Activated naive CD4-positive, alpha-beta T cell treated with anti-CD3 and anti-CD28 coated beads for 36 hours (primary cell): ENCODE measurements at regions not wholly inside any gene's neighbourhood (a gene's known extent, or its start where the extent isn't known, plus 50 kb on each side); places are given as distances from the start of the nearest gene placed in this dataset.
"Not testable (repeated sequence)": the region's sequence is repeated elsewhere in the genome, so short reads cannot be mapped to it uniquely, and the experiment has no call there.

Experiments
- CTCF ChIA-PET: fragments of 350-600 bp; sonication (Branson Sonifier 250); formaldehyde crosslinking; loops from one replicate; lab custom pipeline; 2021; ENCODE audit warnings: antibody characterized with exemption; lab: Charles Lee
- DNase-seq: peaks from one replicate; pipeline ENCODE4 v3.0.0-alpha.2; 2020
- H3K27ac Mint-ChIP-seq: one replicate; pipeline ENCODE4 v1.8.0; 2021; ENCODE audit warnings: mild to moderate bottlenecking, mixed read lengths
- H3K27me3 Mint-ChIP-seq: one replicate; pipeline ENCODE4 v1.8.0; 2021; ENCODE audit warnings: low read depth, mixed read lengths
- H3K36me3 Mint-ChIP-seq: one replicate; pipeline ENCODE4 v1.8.0; 2021; ENCODE audit warnings: low read depth, mixed read lengths
- H3K4me1 Mint-ChIP-seq: one replicate; pipeline ENCODE4 v1.8.0; 2021; ENCODE audit warnings: low read depth, mixed read lengths
- H3K4me3 Mint-ChIP-seq: one replicate; pipeline ENCODE4 v1.8.0; 2021; ENCODE audit warnings: mild to moderate bottlenecking, moderate library complexity, mixed read lengths
- H3K9me3 Mint-ChIP-seq: one replicate; pipeline ENCODE4 v1.8.0; 2021; ENCODE audit warnings: mixed read lengths
- intact Hi-C: fragments of 100-400 bp; cut with micrococcal nuclease; formaldehyde crosslinking; loops from one replicate; pipeline ENCODE4 v1.15.1; 2023

- no peaks in the 10 kb centered on the region for H3K27me3 Mint-ChIP-seq
- H3K9me3 Mint-ChIP-seq = no peaks in the 10 kb centered on the region
- DNase-seq = no peak
- no peak overlapping the region for H3K27ac Mint-ChIP-seq
- intact Hi-C loops = no loop called here
- CTCF ChIA-PET = no interaction called here
- no peak overlapping the region for H3K4me3 Mint-ChIP-seq
- H3K36me3 Mint-ChIP-seq = no peaks in the 10 kb centered on the region
- no peaks in the 10 kb centered on the region for H3K4me1 Mint-ChIP-seq
These were observed 801.7 kb downstream of the DIPK2A start for GRCh38 chr3:144773350-144773749.

- Mint-ChIP-seq H3K27ac (no peak overlapping the region), H3K9me3 (no peaks in the 10 kb centered on the region), H3K36me3 (no peaks in the 10 kb centered on the region), H3K4me3 (no peak overlapping the region), H3K4me1 (no peaks in the 10 kb centered on the region), H3K27me3 (no peaks in the 10 kb centered on the region)
- intact Hi-C loops = no loop called here
- DNase-seq = no peak
- CTCF ChIA-PET = no interaction called here
These were observed 803.3 kb downstream of the DIPK2A start for GRCh38 chr3:144774897-144775296.

- Mint-ChIP-seq H3K36me3 (no peaks in the 10 kb centered on the region), H3K27me3 (no peaks in the 10 kb centered on the region), H3K4me3 (no peak overlapping the region), H3K4me1 (no peaks in the 10 kb centered on the region), H3K27ac (no peak overlapping the region), H3K9me3 (no peaks in the 10 kb centered on the region)
- CTCF ChIA-PET = interaction anchor here (0.7 kb wide), 1 partner anchor 56 kb away, joined by 3 read pairs; no protein-coding TSS in a partner anchor
- DNase-seq = no peak
- intact Hi-C loops = no loop called here
These were observed 803.9 kb downstream of the DIPK2A start for GRCh38 chr3:144775551-144775950.

GRCh38 chr3:144777906-144778305 lies 806.3 kb downstream of the DIPK2A start:
- H3K36me3 Mint-ChIP-seq = no peaks in the 10 kb centered on the region
- no peak overlapping the region for H3K27ac Mint-ChIP-seq
- H3K4me3 Mint-ChIP-seq = no peak overlapping the region
- no peak for DNase-seq
- no peaks in the 10 kb centered on the region for H3K27me3 Mint-ChIP-seq
- CTCF ChIA-PET = no interaction called here
- H3K4me1 Mint-ChIP-seq = no peaks in the 10 kb centered on the region
- intact Hi-C loops = no loop called here
- H3K9me3 Mint-ChIP-seq = no peaks in the 10 kb centered on the region

- intact Hi-C loops = no loop called here
- DNase-seq = no peak
- Mint-ChIP-seq H3K27me3 (no peaks in the 10 kb centered on the region), H3K4me3 (no peak overlapping the region), H3K9me3 (peaks cover 5% of the 10 kb centered on the region), H3K4me1 (no peaks in the 10 kb centered on the region), H3K36me3 (no peaks in the 10 kb centered on the region), H3K27ac (no peak overlapping the region)
- CTCF ChIA-PET = no interaction called here
These were observed 819.4 kb downstream of the DIPK2A start for GRCh38 chr3:144791034-144791433.

- Mint-ChIP-seq H3K9me3 (peaks cover 7% of the 10 kb centered on the region), H3K27me3 (no peaks in the 10 kb centered on the region), H3K27ac (no peak overlapping the region), H3K4me3 (no peak overlapping the region), H3K36me3 (no peaks in the 10 kb centered on the region), H3K4me1 (no peaks in the 10 kb centered on the region)
- CTCF ChIA-PET = no interaction called here
- intact Hi-C loops = no loop called here
- DNase-seq = no peak
These were observed 830.3 kb downstream of the DIPK2A start for GRCh38 chr3:144801890-144802289.

- CTCF ChIA-PET = no interaction called here
- Mint-ChIP-seq H3K4me3 (no peak overlapping the region), H3K9me3 (peaks cover 3% of the 10 kb centered on the region), H3K27ac (no peak overlapping the region), H3K4me1 (no peaks in the 10 kb centered on the region), H3K27me3 (no peaks in the 10 kb centered on the region), H3K36me3 (no peaks in the 10 kb centered on the region)
- intact Hi-C loops = no loop called here
- DNase-seq = no peak
These were observed 837.8 kb downstream of the DIPK2A start for GRCh38 chr3:144809380-144809779.

GRCh38 chr3:144810160-144810559 lies 838.5 kb downstream of the DIPK2A start:
- H3K36me3 Mint-ChIP-seq = no peaks in the 10 kb centered on the region
- H3K27ac Mint-ChIP-seq = no peak overlapping the region
- no peak for DNase-seq
- no peak overlapping the region for H3K4me3 Mint-ChIP-seq
- H3K4me1 Mint-ChIP-seq = no peaks in the 10 kb centered on the region
- CTCF ChIA-PET = no interaction called here
- intact Hi-C loops = no loop called here
- no peaks in the 10 kb centered on the region for H3K27me3 Mint-ChIP-seq
- H3K9me3 Mint-ChIP-seq = peaks cover 1% of the 10 kb centered on the region

- no peak overlapping the region for H3K4me3 Mint-ChIP-seq
- CTCF ChIA-PET = no interaction called here
- intact Hi-C loops = no loop called here
- H3K36me3 Mint-ChIP-seq = no peaks in the 10 kb centered on the region
- H3K4me1 Mint-ChIP-seq = no peaks in the 10 kb centered on the region
- no peak overlapping the region for H3K27ac Mint-ChIP-seq
- no peak for DNase-seq
- H3K27me3 Mint-ChIP-seq = peaks cover 2% of the 10 kb centered on the region
- no peaks in the 10 kb centered on the region for H3K9me3 Mint-ChIP-seq
These were observed 844.0 kb downstream of the DIPK2A start for GRCh38 chr3:144815655-144816054.

GRCh38 chr3:144816323-144816722 lies 844.7 kb downstream of the DIPK2A start:
- Mint-ChIP-seq H3K4me3 (no peak overlapping the region), H3K27me3 (peaks cover 2% of the 10 kb centered on the region), H3K9me3 (no peaks in the 10 kb centered on the region), H3K36me3 (no peaks in the 10 kb centered on the region), H3K27ac (no peak overlapping the region), H3K4me1 (no peaks in the 10 kb centered on the region)
- intact Hi-C loops = no loop called here
- no peak for DNase-seq
- CTCF ChIA-PET = no interaction called here

- no peak overlapping the region for H3K27ac Mint-ChIP-seq
- H3K27me3 Mint-ChIP-seq = peaks cover 2% of the 10 kb centered on the region
- intact Hi-C loops = no loop called here
- no peak overlapping the region for H3K4me3 Mint-ChIP-seq
- H3K36me3 Mint-ChIP-seq = no peaks in the 10 kb centered on the region
- CTCF ChIA-PET = no interaction called here
- no peak for DNase-seq
- H3K9me3 Mint-ChIP-seq = no peaks in the 10 kb centered on the region
- H3K4me1 Mint-ChIP-seq = no peaks in the 10 kb centered on the region
These were observed 847.4 kb downstream of the DIPK2A start for GRCh38 chr3:144818973-144819372.

- intact Hi-C loops, H3K4me1 Mint-ChIP-seq, H3K4me3 Mint-ChIP-seq, H3K27me3 Mint-ChIP-seq, CTCF ChIA-PET, DNase-seq, H3K36me3 Mint-ChIP-seq, H3K9me3 Mint-ChIP-seq, H3K27ac Mint-ChIP-seq: not testable (repeated sequence)
These were observed 848.6 kb downstream of the DIPK2A start for GRCh38 chr3:144820232-144820631.

- CTCF ChIA-PET = no interaction called here
- no peak for DNase-seq
- Mint-ChIP-seq H3K4me3 (no peak overlapping the region), H3K27ac (no peak overlapping the region), H3K36me3 (no peaks in the 10 kb centered on the region), H3K27me3 (peaks cover 2% of the 10 kb centered on the region), H3K9me3 (no peaks in the 10 kb centered on the region), H3K4me1 (no peaks in the 10 kb centered on the region)
- intact Hi-C loops = no loop called here
These were observed 849.1 kb downstream of the DIPK2A start for GRCh38 chr3:144820726-144821125.

- no peak overlapping the region for H3K4me3 Mint-ChIP-seq
- intact Hi-C loops = no loop called here
- H3K36me3 Mint-ChIP-seq = no peaks in the 10 kb centered on the region
- H3K27ac Mint-ChIP-seq = no peak overlapping the region
- DNase-seq = no peak
- no peaks in the 10 kb centered on the region for H3K4me1 Mint-ChIP-seq
- peaks cover 2% of the 10 kb centered on the region for H3K27me3 Mint-ChIP-seq
- CTCF ChIA-PET = no interaction called here
- no peaks in the 10 kb centered on the region for H3K9me3 Mint-ChIP-seq
These were observed 850.0 kb downstream of the DIPK2A start for GRCh38 chr3:144821583-144821982.
